Natural killer cell (primary cell): ENCODE measurements at regions not wholly inside any gene's neighbourhood (a gene's known extent, or its start where the extent isn't known, plus 50 kb on each side); places are given as distances from the start of the nearest gene placed in this dataset.

Experiments
- ATAC-seq, 3 donors: fragments of 150-1000 bp in 2 of 3; fragments of 200-7000 bp in 1 of 3; cut with Tn5 transposase; 1 replicate in 1 of 3; 2 replicates in 2 of 3; pipeline ENCODE4 v1.10.0; 2021; ENCODE audit warnings: mild to moderate bottlenecking in 2 of 3, moderate library complexity in 2 of 3
- DNase-seq, 2 donors: peaks; one replicate each; pipeline versions ENCODE4 v3.0.0 to v3.0.0-alpha.2; 2013 to 2021; ENCODE audit warnings: mixed read lengths in 1 of 2
- H3K27ac ChIP-seq: one replicate; pipeline ENCODE4 v1.5.1; 2013; ENCODE audit warnings: mild to moderate bottlenecking, low read length
- H3K27me3 ChIP-seq: one replicate; pipeline ENCODE4 v1.6.1; 2013; ENCODE audit warnings: low read length; ENCODE audit not compliant: control insufficient read depth, insufficient read depth
- H3K36me3 ChIP-seq: one replicate; pipeline ENCODE4 v1.6.1; 2013; ENCODE audit warnings: low read length; ENCODE audit not compliant: control insufficient read depth, insufficient read depth
- H3K4me1 ChIP-seq: one replicate; pipeline ENCODE4 v1.6.1; 2013; ENCODE audit warnings: low read length; ENCODE audit not compliant: control insufficient read depth, insufficient read depth
- H3K4me3 ChIP-seq: one replicate; pipeline ENCODE4 v1.5.1; 2013; ENCODE audit warnings: low read length
- H3K9me3 ChIP-seq: one replicate; pipeline ENCODE4 v1.6.1; 2013; ENCODE audit warnings: low read length; ENCODE audit not compliant: control insufficient read depth, insufficient read depth
- H3K27ac Mint-ChIP-seq, 2 donors: one replicate each; pipeline ENCODE4 v1.8.0; 2022; ENCODE audit warnings: mild to moderate bottlenecking in 2 of 2, mixed read lengths in 2 of 2, moderate library complexity in 1 of 2
- H3K27me3 Mint-ChIP-seq, 2 donors: one replicate each; pipeline ENCODE4 v1.8.0; 2022; ENCODE audit warnings: low read depth in 2 of 2, mixed read lengths in 2 of 2
- H3K36me3 Mint-ChIP-seq: one replicate; pipeline ENCODE4 v1.8.0; 2022; ENCODE audit warnings: mixed read lengths
- H3K4me1 Mint-ChIP-seq, 2 donors: one replicate each; pipeline ENCODE4 v1.8.0; 2022; ENCODE audit warnings: mixed read lengths in 2 of 2
- H3K4me3 Mint-ChIP-seq: one replicate; pipeline ENCODE4 v1.8.0; 2022; ENCODE audit warnings: mild to moderate bottlenecking, moderate library complexity, mixed read lengths
- H3K9me3 Mint-ChIP-seq, 2 donors: one replicate each; pipeline ENCODE4 v1.8.0; 2022; ENCODE audit warnings: mixed read lengths in 2 of 2
- WGBS: methylation state at CpG from one replicate; pipeline ENCODE4 v1.1.7; 2013; ENCODE audit warnings: missing lambda C conversion rate; ENCODE audit not compliant: insufficient coverage; 5-methylcytosine and 5-hydroxymethylcytosine counted together
- intact Hi-C: fragments of 100-400 bp; cut with micrococcal nuclease; formaldehyde crosslinking; loops from one replicate; pipeline ENCODE4 v1.14.2; 2022
- TF ChIP-seq, protein P1 (sequence below): fragments of 200-600 bp; IDR thresholded peaks from one replicate; pipeline ENCODE4 v1.8.0; 2022; ENCODE audit warnings: antibody characterized with exemption

- Histone ChIP-seq H3K36me3 (no peaks in the 10 kb centered on the region), H3K27me3 (no peaks in the 10 kb centered on the region), H3K9me3 (no peaks in the 10 kb centered on the region), H3K4me1 (no peaks in the 10 kb centered on the region), H3K27ac (no peak overlapping the region), H3K4me3 (no peak overlapping the region)
- no peaks in the 10 kb centered on the region for H3K36me3 Mint-ChIP-seq
- H3K27me3 Mint-ChIP-seq: no peaks in the 10 kb centered on the region
- intact Hi-C loops: no loop called here
- TF ChIP-seq, protein P1, sequence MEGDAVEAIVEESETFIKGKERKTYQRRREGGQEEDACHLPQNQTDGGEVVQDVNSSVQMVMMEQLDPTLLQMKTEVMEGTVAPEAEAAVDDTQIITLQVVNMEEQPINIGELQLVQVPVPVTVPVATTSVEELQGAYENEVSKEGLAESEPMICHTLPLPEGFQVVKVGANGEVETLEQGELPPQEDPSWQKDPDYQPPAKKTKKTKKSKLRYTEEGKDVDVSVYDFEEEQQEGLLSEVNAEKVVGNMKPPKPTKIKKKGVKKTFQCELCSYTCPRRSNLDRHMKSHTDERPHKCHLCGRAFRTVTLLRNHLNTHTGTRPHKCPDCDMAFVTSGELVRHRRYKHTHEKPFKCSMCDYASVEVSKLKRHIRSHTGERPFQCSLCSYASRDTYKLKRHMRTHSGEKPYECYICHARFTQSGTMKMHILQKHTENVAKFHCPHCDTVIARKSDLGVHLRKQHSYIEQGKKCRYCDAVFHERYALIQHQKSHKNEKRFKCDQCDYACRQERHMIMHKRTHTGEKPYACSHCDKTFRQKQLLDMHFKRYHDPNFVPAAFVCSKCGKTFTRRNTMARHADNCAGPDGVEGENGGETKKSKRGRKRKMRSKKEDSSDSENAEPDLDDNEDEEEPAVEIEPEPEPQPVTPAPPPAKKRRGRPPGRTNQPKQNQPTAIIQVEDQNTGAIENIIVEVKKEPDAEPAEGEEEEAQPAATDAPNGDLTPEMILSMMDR: no peak
- no peaks in the 10 kb centered on the region for H3K9me3 Mint-ChIP-seq
- DNase-seq: no peak
- WGBS: 87% methylated on average over 6 of the region's 6 CpGs
- no peak for ATAC-seq
- H3K27ac Mint-ChIP-seq: no peak overlapping the region
- H3K4me3 Mint-ChIP-seq: no peak overlapping the region
- no peaks in the 10 kb centered on the region for H3K4me1 Mint-ChIP-seq
Observed at GRCh38 chr2:16109821-16110310, 169.5 kb downstream of the MYCN start.

DNA sequence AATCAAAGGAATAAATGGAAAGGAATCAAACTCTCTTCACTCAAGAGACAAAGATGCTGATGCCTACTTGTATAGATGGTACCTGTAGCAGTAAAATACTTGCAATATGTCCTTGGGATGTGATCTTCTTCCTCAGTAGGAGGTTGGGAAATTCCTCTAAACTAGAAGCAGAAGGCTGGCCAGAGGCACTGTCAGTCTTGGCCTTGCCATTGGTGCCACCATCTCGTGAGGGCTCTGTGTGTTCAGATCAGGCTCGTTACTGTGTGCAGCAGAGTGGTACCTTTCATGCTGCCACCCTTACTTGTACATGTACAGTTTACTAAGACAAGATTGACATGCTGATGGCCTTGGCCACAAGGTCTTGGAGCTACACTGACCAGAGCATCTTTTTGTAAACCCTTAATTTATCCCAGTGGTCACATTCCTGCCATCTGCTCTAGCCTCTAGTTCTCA is 169.0 kb downstream of the MYCN start:
- Histone ChIP-seq H3K4me3 (no peak overlapping the region), H3K9me3 (no peaks in the 10 kb centered on the region), H3K27ac (no peak overlapping the region), H3K4me1 (no peaks in the 10 kb centered on the region), H3K36me3 (no peaks in the 10 kb centered on the region), H3K27me3 (no peaks in the 10 kb centered on the region)
- H3K9me3 Mint-ChIP-seq: no peaks in the 10 kb centered on the region
- no peak overlapping the region for H3K27ac Mint-ChIP-seq
- TF ChIP-seq, protein P1: no peak
- ATAC-seq (no peak), DNase-seq (no peak)
- no peak overlapping the region for H3K4me3 Mint-ChIP-seq
- intact Hi-C loops: no loop called here
- H3K36me3 Mint-ChIP-seq: no peaks in the 10 kb centered on the region
- H3K4me1 Mint-ChIP-seq: no peaks in the 10 kb centered on the region
- H3K27me3 Mint-ChIP-seq: no peaks in the 10 kb centered on the region
- WGBS: 66% methylated on average over 2 of the region's 2 CpGs

DNA sequence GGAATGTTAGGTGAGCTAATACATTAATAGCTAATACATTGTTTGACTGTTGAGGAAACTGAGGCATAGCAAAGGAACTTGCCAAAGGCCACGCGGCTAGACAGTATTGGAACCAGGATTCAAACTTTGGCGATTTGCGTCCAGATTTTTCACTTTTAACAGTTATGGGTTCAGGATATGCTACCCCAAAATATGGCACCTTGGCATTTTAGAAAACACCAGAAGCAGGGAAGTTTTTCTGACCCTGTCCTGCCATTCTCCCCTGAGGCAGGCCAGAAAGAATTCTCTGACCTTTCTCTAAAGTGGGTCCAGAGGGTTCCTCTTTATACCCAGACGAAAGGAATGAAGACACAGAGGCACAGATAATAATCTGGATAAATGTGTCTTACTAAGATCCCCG is 166.9 kb downstream of the MYCN start:
- no peak overlapping the region for H3K27ac ChIP-seq
- intact Hi-C loops: no loop called here
- H3K4me1 ChIP-seq: no peaks in the 10 kb centered on the region
- H3K36me3 Mint-ChIP-seq: no peaks in the 10 kb centered on the region
- no peaks in the 10 kb centered on the region for H3K27me3 ChIP-seq
- no peaks in the 10 kb centered on the region for H3K9me3 ChIP-seq
- DNase-seq (no peak), ATAC-seq (no peak)
- TF ChIP-seq, protein P1: no peak
- H3K27ac Mint-ChIP-seq: no peak overlapping the region
- no peaks in the 10 kb centered on the region for H3K36me3 ChIP-seq
- no peak overlapping the region for H3K4me3 ChIP-seq
- H3K4me3 Mint-ChIP-seq: no peak overlapping the region
- 89% methylated on average over 5 of the region's 6 CpGs for WGBS
- no peaks in the 10 kb centered on the region for H3K27me3 Mint-ChIP-seq
- H3K9me3 Mint-ChIP-seq: no peaks in the 10 kb centered on the region
- H3K4me1 Mint-ChIP-seq: no peaks in the 10 kb centered on the region

GRCh38 chr2:16106619-16107018 is 166.3 kb downstream of the MYCN start:
- no peak for DNase-seq
- no peak overlapping the region for H3K27ac Mint-ChIP-seq
- intact Hi-C loops: no loop called here

More at GRCh38 chr2:16106619-16107018, 166.3 kb downstream of the MYCN start:
- Histone ChIP-seq H3K36me3 (no peaks in the 10 kb centered on the region), H3K27me3 (no peaks in the 10 kb centered on the region), H3K27ac (no peak overlapping the region), H3K4me3 (no peak overlapping the region), H3K9me3 (no peaks in the 10 kb centered on the region), H3K4me1 (no peaks in the 10 kb centered on the region)
- Mint-ChIP-seq H3K4me1 (no peaks in the 10 kb centered on the region), H3K36me3 (no peaks in the 10 kb centered on the region), H3K9me3 (no peaks in the 10 kb centered on the region), H3K4me3 (no peak overlapping the region), H3K27me3 (no peaks in the 10 kb centered on the region)
- ATAC-seq: no peak
- TF ChIP-seq, protein P1: no peak
- 82% methylated on average over 6 of the region's 6 CpGs for WGBS
